ENCODE measurements at regions not wholly inside any gene's neighbourhood (a gene's known extent, or its start where the extent isn't known, plus 50 kb on each side); places are given as distances from the start of the nearest gene placed in this dataset.

DNA sequence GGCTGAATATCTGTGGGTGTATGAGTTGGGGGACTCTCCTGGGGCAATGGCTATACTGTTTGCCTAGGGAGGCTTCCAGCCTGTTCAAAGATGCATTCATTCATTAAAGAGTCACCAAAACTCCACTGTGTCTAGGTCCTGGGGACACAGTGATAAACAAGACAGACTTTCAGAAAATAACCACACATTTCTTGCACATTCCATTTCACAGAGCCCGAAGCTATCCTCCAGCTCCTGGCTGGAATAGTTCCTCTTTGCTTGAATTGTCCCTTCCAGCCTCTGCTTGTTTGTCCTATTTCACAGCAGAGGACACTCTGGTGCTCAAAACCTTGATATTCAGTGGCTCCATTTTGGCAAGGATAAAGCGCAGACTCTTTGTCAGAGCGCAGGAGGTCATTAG is 61.7 kb upstream of the ITGA11 start:
- Histone ChIP-seq H2BK12ac (ENCODE audit: low read depth, low read length) (no peak overlapping the region), H2BK120ac (replicated peaks; ENCODE audit: low read depth, low read length) (no peak overlapping the region), H4K8ac (ENCODE audit: extremely low read depth, insufficient read depth, low read length) (no peak overlapping the region), H3K4me1 (replicated peaks in 1 of 4; ENCODE audit: control insufficient read depth in 3 of 4, insufficient read depth in 4 of 4, low read length in 3 of 4) (no peaks in the 10 kb centered on the region), H3K9ac (replicated peaks in 1 of 4; ENCODE audit: extremely low read depth in 1 of 4, low read depth in 3 of 4, low read length in 3 of 4) (no peak overlapping the region), H3K23ac (ENCODE audit: insufficient read length) (no peak overlapping the region), H4K20me1 (replicated peaks in 1 of 2; ENCODE audit: control insufficient read depth in 1 of 2, insufficient read depth in 2 of 2, low read length in 2 of 2) (no peaks in the 10 kb centered on the region), H3K79me1 (ENCODE audit: low read depth, low read length) (no peaks in the 10 kb centered on the region), H3K56ac (replicated peaks; ENCODE audit: insufficient read length, low read depth, low read length) (no peak overlapping the region), H2AFZ (ENCODE audit: low read length) (no peak overlapping the region), H2AK5ac (ENCODE audit: low read depth, low read length) (no peak overlapping the region), H4K91ac (replicated peaks; ENCODE audit: insufficient read length, low read length) (no peak overlapping the region), H3K27ac (ENCODE audit: low read depth, low read length) (no peak overlapping the region), H3K79me2 (ENCODE audit: control insufficient read depth in 1 of 2, insufficient read depth in 2 of 2, low read length in 2 of 2) (no peaks in the 10 kb centered on the region), H3K18ac (ENCODE audit: extremely low read depth, low read length) (no peak overlapping the region), H3K4me3 (ENCODE audit: extremely low read depth in 1 of 4, insufficient read depth in 2 of 4, low read depth in 3 of 4, low read length in 4 of 4) (no peak overlapping the region), H2BK5ac (ENCODE audit: low read depth, low read length) (no peak overlapping the region), H3K4me2 (ENCODE audit: insufficient read depth in 1 of 2, low read depth in 2 of 2, low read length in 2 of 2) (no peak overlapping the region), H3K4ac (replicated peaks; ENCODE audit: insufficient read length, low read depth, low read length) (no peak overlapping the region), H3K27me3 (replicated peaks in 1 of 4; ENCODE audit: control insufficient read depth in 3 of 4, extremely low read depth in 1 of 4, insufficient read depth in 3 of 4, low read length in 3 of 4) (peaks cover 0 to 2% (median 0%) of the 10 kb centered on the region in 4 experiments; a peak in 1 of 7 replicates), H3K23me2 (ENCODE audit: low read depth, low read length) (no peaks in the 10 kb centered on the region), H2BK20ac (ENCODE audit: low read length) (no peak overlapping the region), H3K9me3 (ENCODE audit: insufficient read depth in 2 of 2, low read depth in 1 of 2, low read length in 1 of 2) (no peaks in the 10 kb centered on the region), H3K14ac (ENCODE audit: insufficient read length) (no peak overlapping the region), H2BK15ac (ENCODE audit: low read length) (no peak overlapping the region), H4K5ac (ENCODE audit: insufficient read length, low read depth, low read length) (no peak overlapping the region), H3K36me3 (ENCODE audit: control insufficient read depth in 2 of 4, insufficient read depth in 4 of 4, low read length in 3 of 4) (no peaks in the 10 kb centered on the region)
- TF ChIP-seq RBBP5 (IDR thresholded peaks at IDR 0.05; ENCODE audit: borderline replicate concordance, low read depth, low read length): no peak
- no peak for TF ChIP-seq TCF12 (IDR thresholded peaks at IDR 0.05; ENCODE audit: low read depth, low read length)
- TF ChIP-seq POLR2A (IDR thresholded peaks at IDR 0.05; ENCODE audit: control extremely low read depth in 1 of 2, low read depth in 2 of 2, low read length in 2 of 2): no peak
- 85% methylated on average over 3 of the region's 3 CpGs; no CpG with 5 or more reads in 1 of the 2 experiments for WGBS, 2 experiments (ENCODE audit: extremely low coverage in 1 of 2, insufficient coverage in 1 of 2, insufficient read length in 1 of 2, insufficient replicate concordance in 2 of 2, low coverage in 1 of 2, low lambda C conversion rate in 2 of 2, missing lambda C conversion rate in 1 of 2)
- FAIRE-seq: no peak
- POLR2A ChIA-PET (ENCODE audit: partially characterized antibody): no interaction called here
- DNase-seq (ENCODE audit: low read depth in 1 of 2, low spot score in 2 of 2): no peak
- CTCF ChIA-PET (ENCODE audit: partially characterized antibody): interaction anchor here (0.6 to 1.4 kb wide), 4 partner anchors 45 to 178 kb away, joined by 3 to 4 read pairs (median 3); no protein-coding TSS in a partner anchor
